DND-41 (cell line): ENCODE measurements at regions not wholly inside any gene's neighbourhood (a gene's known extent, or its start where the extent isn't known, plus 50 kb on each side); places are given as distances from the start of the nearest gene placed in this dataset.

Experiments
- CTCF ChIP-seq: IDR thresholded peaks from 2 replicates; pipeline ENCODE4 v1.5.1; 2012; ENCODE audit warnings: borderline replicate concordance, low read length, moderate library complexity, mild to moderate bottlenecking; ENCODE audit not compliant: poor library complexity, severe bottlenecking; ENCODE audit errors: extremely low read depth
- EZH2 ChIP-seq: IDR thresholded peaks from 3 replicates; pipeline ENCODE4 v1.6.1; 2012; ENCODE audit warnings: borderline replicate concordance, low read depth, mild to moderate bottlenecking, moderate library complexity, low read length, inconsistent platforms; ENCODE audit not compliant: severe bottlenecking

- TF ChIP-seq CTCF = no peak
- TF ChIP-seq EZH2 = no peak
Measured at GRCh38 chr4:157882901-157883300, 289.9 kb downstream of the GASK1B start.
